HEK293T (cell line): ENCODE measurements at regions not wholly inside any gene's neighbourhood (a gene's known extent, or its start where the extent isn't known, plus 50 kb on each side); places are given as distances from the start of the nearest gene placed in this dataset.

Source experiments
- CTCF ChIA-PET: fragments of 350-600 bp; formaldehyde crosslinking; extraction: SDS; loops from one replicate; lab custom pipeline; 2021; ENCODE audit warnings: antibody characterized with exemption, inconsistent platforms; lab: Yijun Ruan, JAX
- POLR2A ChIA-PET: fragments of 350-600 bp; formaldehyde crosslinking; extraction: SDS; loops from one replicate; lab custom pipeline; 2020; ENCODE audit warnings: antibody characterized with exemption, inconsistent platforms; lab: Yijun Ruan, JAX
- DNase-seq: peaks from one replicate; pipeline ENCODE4 v3.0.0; 2012; ENCODE audit warnings: mixed read lengths; ENCODE audit errors: extremely low spot score
- ARNT ChIP-seq: fragments of 450-650 bp; IDR thresholded peaks from 2 replicates; pipeline ENCODE4 v1.6.1; 2017; ENCODE audit warnings: mild to moderate bottlenecking
- BHLHE40 ChIP-seq: fragments of 450-650 bp; IDR thresholded peaks from 2 replicates; pipeline ENCODE4 v1.6.1; 2016; ENCODE audit warnings: mild to moderate bottlenecking, moderate library complexity, borderline replicate concordance
- CTBP1 ChIP-seq: fragments of 450-650 bp; IDR thresholded peaks from 2 replicates; pipeline ENCODE4 v1.6.1; 2016; ENCODE audit warnings: borderline replicate concordance
- ELF4 ChIP-seq: fragments of 450-650 bp; IDR thresholded peaks from 2 replicates; pipeline ENCODE4 v1.6.1; 2017; ENCODE audit warnings: antibody characterized with exemption
- FOXA1 ChIP-seq: fragments of 450-650 bp; IDR thresholded peaks from 2 replicates; pipeline ENCODE4 v1.6.1; 2016; ENCODE audit warnings: mild to moderate bottlenecking
- FOXK2 ChIP-seq: fragments of 450-650 bp; IDR thresholded peaks from 2 replicates; pipeline ENCODE4 v1.6.1; 2016; ENCODE audit warnings: mild to moderate bottlenecking
- FOXM1 ChIP-seq: fragments of 450-650 bp; IDR thresholded peaks from 2 replicates; pipeline ENCODE4 v1.6.1; 2017; ENCODE audit warnings: mild to moderate bottlenecking, borderline replicate concordance
- HDGF ChIP-seq: fragments of 450-650 bp; IDR thresholded peaks from 2 replicates; pipeline ENCODE4 v1.6.1; 2017; ENCODE audit warnings: antibody characterized with exemption, borderline replicate concordance
- L3MBTL2 ChIP-seq: fragments of 450-650 bp; conservative IDR thresholded peaks from 2 replicates; pipeline ENCODE4 v1.6.1; 2016; ENCODE audit warnings: mild to moderate bottlenecking
- LEF1 ChIP-seq: fragments of 450-650 bp; IDR thresholded peaks from 2 replicates; pipeline ENCODE4 v1.6.1; 2017; ENCODE audit warnings: mild to moderate bottlenecking, borderline replicate concordance
- NFRKB ChIP-seq: fragments of 450-650 bp; IDR thresholded peaks from 2 replicates; pipeline ENCODE4 v1.6.1; 2016; ENCODE audit warnings: mild to moderate bottlenecking, moderate library complexity
- SP1 ChIP-seq: fragments of 450-650 bp; IDR thresholded peaks from 2 replicates; pipeline ENCODE4 v1.6.1; 2017
- SUZ12 ChIP-seq: fragments of 450-650 bp; IDR thresholded peaks from 2 replicates; pipeline ENCODE4 v1.6.1; 2016; ENCODE audit warnings: mild to moderate bottlenecking
- ZNF384 ChIP-seq: fragments of 450-650 bp; IDR thresholded peaks from 2 replicates; pipeline ENCODE4 v1.6.1; 2016
- TF ChIP-seq, protein P1 (sequence below): fragments of 450-650 bp; IDR thresholded peaks from 2 replicates; pipeline ENCODE4 v1.6.1; 2016

DNA sequence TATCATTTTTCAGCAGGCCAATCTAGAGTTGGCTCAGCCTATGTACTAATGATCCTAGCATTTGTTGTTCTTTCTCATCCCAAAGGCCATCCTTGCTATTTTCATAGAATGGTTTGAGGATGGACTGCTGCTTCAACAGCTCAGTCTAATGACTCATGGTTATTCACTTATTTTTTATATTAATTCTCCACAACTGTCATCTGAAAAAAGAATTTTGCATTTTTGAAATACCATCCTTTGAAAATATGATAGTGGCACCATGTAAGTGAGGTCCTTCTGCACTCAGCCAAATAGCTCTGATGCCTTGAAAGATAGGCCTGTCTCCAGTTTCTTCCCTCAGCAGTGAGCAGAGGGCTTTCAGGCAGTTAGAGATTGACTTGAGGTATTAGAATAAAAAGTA, 377.5 kb downstream of the LMO4 start:
- ChIA-PET POLR2A (no interaction called here), CTCF (no interaction called here)
- TF ChIP-seq CTBP1 = no peak
- TF ChIP-seq SP1 = no peak
- no peak for TF ChIP-seq L3MBTL2
- no peak for TF ChIP-seq FOXK2
- TF ChIP-seq, protein P1, sequence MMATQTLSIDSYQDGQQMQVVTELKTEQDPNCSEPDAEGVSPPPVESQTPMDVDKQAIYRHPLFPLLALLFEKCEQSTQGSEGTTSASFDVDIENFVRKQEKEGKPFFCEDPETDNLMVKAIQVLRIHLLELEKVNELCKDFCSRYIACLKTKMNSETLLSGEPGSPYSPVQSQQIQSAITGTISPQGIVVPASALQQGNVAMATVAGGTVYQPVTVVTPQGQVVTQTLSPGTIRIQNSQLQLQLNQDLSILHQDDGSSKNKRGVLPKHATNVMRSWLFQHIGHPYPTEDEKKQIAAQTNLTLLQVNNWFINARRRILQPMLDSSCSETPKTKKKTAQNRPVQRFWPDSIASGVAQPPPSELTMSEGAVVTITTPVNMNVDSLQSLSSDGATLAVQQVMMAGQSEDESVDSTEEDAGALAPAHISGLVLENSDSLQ = no peak
- no peak for TF ChIP-seq LEF1
- no peak for TF ChIP-seq ARNT
- TF ChIP-seq SUZ12 = no peak
- TF ChIP-seq ZNF384 = no peak
- no peak for TF ChIP-seq HDGF
- no peak for TF ChIP-seq FOXA1
- TF ChIP-seq ELF4 = no peak
- no peak for TF ChIP-seq FOXM1
- TF ChIP-seq BHLHE40 = no peak
- no peak for DNase-seq

DNA sequence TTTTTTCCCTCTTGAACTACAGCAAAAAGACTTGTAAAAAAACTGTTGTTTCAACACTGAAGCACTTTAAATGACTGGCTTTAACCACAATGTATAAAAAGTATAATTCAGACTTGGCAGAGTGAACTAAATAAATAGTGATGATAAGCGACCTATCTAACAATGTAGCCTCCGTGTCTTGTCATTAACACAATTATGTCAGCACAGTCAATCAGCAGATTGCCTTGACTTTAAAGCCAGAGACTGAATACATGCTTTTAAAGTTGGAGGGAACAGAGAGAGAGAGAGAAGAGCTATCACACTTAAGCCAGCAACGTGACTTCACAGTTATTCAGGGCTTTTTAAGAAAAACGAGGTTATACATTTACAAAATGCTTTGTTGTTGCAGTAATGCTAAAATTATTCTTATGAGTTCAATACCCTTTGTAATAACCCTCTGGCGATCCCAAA, 378.1 kb downstream of the LMO4 start:
- CTCF ChIA-PET = no interaction called here
- DNase-seq = no peak
- no peak for TF ChIP-seq CTBP1
- peak; percentile 64 for TF ChIP-seq L3MBTL2
- TF ChIP-seq, protein P1 = peak; percentile 24; the same call in 1 of the 2 replicates
- no peak for TF ChIP-seq FOXK2
- POLR2A ChIA-PET = no interaction called here

DNA sequence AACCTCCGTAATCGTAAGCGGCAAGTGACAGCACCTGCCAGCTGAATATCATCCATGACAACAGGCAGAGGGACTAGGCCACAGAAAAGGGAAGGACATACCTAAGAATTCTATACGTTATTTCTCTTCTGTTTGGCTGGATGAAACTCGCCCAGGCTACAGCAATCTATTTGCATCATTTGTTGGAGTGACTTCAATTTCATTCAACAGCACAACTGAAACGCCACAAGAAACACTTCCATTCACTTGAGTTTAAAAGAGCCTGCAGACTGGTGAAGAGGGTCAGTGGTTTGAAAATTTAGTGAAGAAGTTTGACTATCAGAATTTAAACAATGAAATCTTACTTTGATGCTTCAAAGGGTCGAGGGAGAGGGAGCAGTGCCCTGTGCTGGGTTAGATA, 378.7 kb downstream of the LMO4 start:
- ChIA-PET POLR2A (no interaction called here), CTCF (no interaction called here)
- no peak for DNase-seq
- TF ChIP-seq LEF1 (no peak), ARNT (no peak), BHLHE40 (no peak)

DNA sequence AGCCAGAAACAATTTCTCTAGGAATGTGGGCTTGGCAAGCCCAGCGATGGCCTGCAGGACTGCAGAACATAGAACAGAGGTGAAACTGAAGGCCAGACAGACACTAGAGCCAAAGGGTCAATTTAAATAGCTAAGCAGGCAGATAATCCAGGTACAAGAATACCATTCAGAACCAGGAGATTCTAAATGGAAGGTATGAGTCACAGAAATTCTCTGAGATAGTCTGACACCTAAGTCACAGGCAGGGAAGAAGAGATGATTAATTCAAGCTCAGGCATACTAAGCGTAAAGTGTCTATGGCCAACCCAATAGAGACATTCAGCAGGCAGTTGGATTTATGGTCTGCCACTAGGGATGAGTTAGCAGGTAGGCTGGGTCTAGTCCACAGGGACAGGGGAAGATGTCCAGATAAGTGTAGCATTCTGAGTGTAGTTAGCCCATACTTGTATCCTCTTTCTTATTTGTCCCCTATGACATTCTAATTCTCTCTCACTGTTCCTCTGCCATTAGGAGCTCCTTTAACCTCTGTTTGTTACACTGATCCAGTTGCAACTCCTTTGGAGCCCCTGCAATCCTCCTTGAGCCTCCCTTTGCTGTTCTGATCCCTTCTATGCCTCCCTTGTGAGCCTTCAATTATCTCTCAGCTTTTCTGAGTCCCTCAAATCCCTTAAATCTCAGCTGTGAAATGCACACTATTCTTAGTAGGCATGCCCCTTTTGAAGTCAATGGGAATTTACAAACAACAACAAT, 383.8 kb downstream of the LMO4 start:
- CTCF ChIA-PET = no interaction called here

DNA sequence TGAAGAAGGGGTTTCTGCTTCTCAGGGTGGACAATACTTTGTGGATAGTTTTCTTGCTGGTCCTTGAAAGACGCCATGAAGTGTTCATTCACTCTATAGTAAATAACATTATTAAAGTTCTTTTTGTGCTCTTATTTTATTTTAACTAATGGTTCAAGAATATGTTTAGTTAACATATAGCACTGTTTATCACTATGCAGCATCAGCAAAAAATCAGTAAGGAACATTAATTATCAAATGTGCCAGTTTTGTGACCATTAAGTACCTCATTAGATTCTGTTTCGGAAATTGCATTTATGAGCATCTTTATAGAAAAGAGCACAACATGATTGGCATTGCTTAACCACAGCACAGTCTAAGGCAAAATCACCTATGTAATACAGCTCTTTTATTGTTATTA, 385.6 kb downstream of the LMO4 start:
- TF ChIP-seq, protein P1 = no peak
- no peak for TF ChIP-seq BHLHE40
- TF ChIP-seq SP1 = no peak
- TF ChIP-seq NFRKB = no peak
- no peak for TF ChIP-seq CTBP1
- TF ChIP-seq ARNT = no peak
- no peak for TF ChIP-seq FOXA1
- TF ChIP-seq ZNF384 = no peak
- no peak for TF ChIP-seq LEF1
- no peak for TF ChIP-seq L3MBTL2
- no peak for TF ChIP-seq HDGF
- no peak for TF ChIP-seq FOXK2
- TF ChIP-seq ELF4 = no peak
- no peak for TF ChIP-seq FOXM1
- no peak for DNase-seq
- ChIA-PET POLR2A (no interaction called here), CTCF (no interaction called here)

More for the DNA sequence above, 383.8 kb downstream of the LMO4 start:
- no peak for DNase-seq
- TF ChIP-seq ELF4 = no peak
- TF ChIP-seq, protein P1 = peak; percentile 24; the same call in 1 of the 2 replicates
- POLR2A ChIA-PET = no interaction called here

DNA sequence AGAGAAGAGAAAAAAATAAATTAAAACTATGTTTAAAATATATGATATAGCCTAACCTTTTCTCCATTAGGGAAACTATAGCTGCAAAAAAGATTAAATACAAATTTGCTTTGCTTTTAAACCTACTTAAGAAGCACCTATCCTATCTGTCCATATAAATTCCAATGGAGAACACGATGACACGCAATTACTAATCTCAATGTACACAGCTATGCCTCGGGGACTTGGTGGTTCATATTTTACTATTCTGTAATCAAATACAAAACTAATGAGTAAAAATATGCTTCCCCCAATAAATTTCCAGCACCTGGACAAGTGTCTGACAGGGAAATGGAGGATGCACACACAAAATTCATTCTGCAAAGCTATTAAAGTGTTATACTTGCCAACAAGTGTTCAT, 386.4 kb downstream of the LMO4 start:
- no peak for TF ChIP-seq NFRKB
- no peak for TF ChIP-seq L3MBTL2
- no peak for TF ChIP-seq ARNT
- no peak for TF ChIP-seq LEF1
- TF ChIP-seq ELF4 = no peak
- no peak for TF ChIP-seq HDGF
- TF ChIP-seq FOXA1 = no peak
- no peak for TF ChIP-seq CTBP1
- no peak for TF ChIP-seq BHLHE40
- TF ChIP-seq ZNF384 = no peak
- TF ChIP-seq FOXK2 = no peak
- DNase-seq = no peak
- ChIA-PET CTCF (no interaction called here), POLR2A (no interaction called here)

DNA sequence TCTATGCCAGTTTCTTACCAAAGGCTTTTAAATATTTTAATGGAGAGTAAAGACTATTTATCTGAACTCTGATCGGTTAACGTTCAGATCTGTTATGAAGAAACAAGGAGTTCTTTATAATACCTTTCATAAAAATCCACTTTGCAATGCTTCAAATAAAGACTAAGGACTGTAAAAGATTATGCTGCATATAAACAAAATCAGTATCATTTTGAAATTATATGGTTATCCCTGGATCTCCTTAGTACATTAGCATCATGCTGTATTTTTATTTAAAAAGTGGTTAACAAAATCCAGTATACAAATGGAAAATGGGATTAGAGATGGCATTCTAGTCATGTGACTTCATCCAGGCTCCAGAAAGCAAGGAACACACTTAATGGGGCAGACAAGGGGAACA, 386.8 kb downstream of the LMO4 start:
- CTCF ChIA-PET = no interaction called here
- no peak for TF ChIP-seq SUZ12
- DNase-seq = no peak
- POLR2A ChIA-PET = no interaction called here
